OCI-LY1 (cell line): ENCODE measurements at regions not wholly inside any gene's neighbourhood (a gene's known extent, or its start where the extent isn't known, plus 50 kb on each side); places are given as distances from the start of the nearest gene placed in this dataset.

Experiments used
- H2AFZ ChIP-seq: fragments of 200-600 bp; sonication (generic), shearing (Covaris generic); 2 replicates; pipeline ENCODE4 v1.6.0; 2014; ENCODE audit warnings: antibody characterized with exemption, mild to moderate bottlenecking, low read length
- H3F3A ChIP-seq: fragments of 200-600 bp; sonication (generic), shearing (Covaris generic); 2 replicates; pipeline ENCODE4 v1.6.0; 2014; ENCODE audit warnings: mild to moderate bottlenecking, antibody characterized with exemption, low read length, moderate library complexity; ENCODE audit not compliant: insufficient read depth
- H3K27ac ChIP-seq: fragments of 200-600 bp; sonication (generic); 2 replicates; pipeline ENCODE4 v1.5.1; 2014; ENCODE audit warnings: low read length, mixed run types, mild to moderate bottlenecking, low read depth; ENCODE audit not compliant: poor library complexity, severe bottlenecking
- H3K27me3 ChIP-seq: fragments of 200-600 bp; sonication (generic); 2 replicates; pipeline ENCODE4 v1.6.0; 2014; ENCODE audit warnings: antibody characterized with exemption, mild to moderate bottlenecking, low read length, moderate library complexity; ENCODE audit not compliant: insufficient read depth
- H3K36me3 ChIP-seq: fragments of 200-600 bp; sonication (generic); 2 replicates; pipeline ENCODE4 v1.6.1; 2014; ENCODE audit warnings: mild to moderate bottlenecking, antibody characterized with exemption, low read length, moderate library complexity, mixed read lengths; ENCODE audit not compliant: insufficient read depth
- H3K4me1 ChIP-seq: fragments of 200-600 bp; sonication (generic); 2 replicates; pipeline ENCODE4 v1.5.1; 2014; ENCODE audit warnings: mild to moderate bottlenecking, low read length, moderate library complexity; ENCODE audit not compliant: insufficient read depth, severe bottlenecking
- H3K4me2 ChIP-seq: fragments of 200-600 bp; sonication (generic), shearing (Covaris generic); 2 replicates; pipeline ENCODE4 v1.6.1; 2014; ENCODE audit warnings: low read length
- H3K4me3 ChIP-seq: fragments of 200-600 bp; sonication (generic); 2 replicates; pipeline ENCODE4 v1.5.1; 2014; ENCODE audit warnings: low read length, low read depth, mild to moderate bottlenecking, mixed read lengths; ENCODE audit not compliant: poor library complexity, severe bottlenecking
- H3K79me2 ChIP-seq: fragments of 200-600 bp; shearing (Covaris generic); 2 replicates; pipeline ENCODE4 v1.6.1; 2016; ENCODE audit warnings: mixed run types, low read length, mixed read lengths; ENCODE audit not compliant: insufficient read depth
- H3K9ac ChIP-seq: fragments of 200-600 bp; sonication (generic), shearing (Covaris generic); 2 replicates; pipeline ENCODE4 v1.6.1; 2014; ENCODE audit warnings: mild to moderate bottlenecking, low read length, mixed read lengths
- H3K9me2 ChIP-seq: fragments of 200-600 bp; sonication (generic), shearing (Covaris generic); 2 replicates; pipeline ENCODE4 v1.6.1; 2014; ENCODE audit warnings: low read depth, mild to moderate bottlenecking, low read length, mixed read lengths
- H3K9me3 ChIP-seq: fragments of 200-600 bp; shearing (Covaris generic); 2 replicates; pipeline ENCODE4 v1.6.1; 2014; ENCODE audit warnings: low read length, mixed read lengths
- H4K20me1 ChIP-seq: fragments of 200-600 bp; sonication (generic), shearing (Covaris generic); 2 replicates; pipeline ENCODE4 v1.6.0; 2016; ENCODE audit warnings: mild to moderate bottlenecking, low read length; ENCODE audit not compliant: insufficient read depth
- CTCF ChIP-seq: fragments of 200-600 bp; sonication (generic), shearing (Covaris generic); IDR thresholded peaks from 2 replicates; pipeline ENCODE4 v1.5.1; 2017; ENCODE audit warnings: mild to moderate bottlenecking, antibody characterized with exemption, low read length, moderate library complexity, mixed read lengths
- EZH2 ChIP-seq: fragments of 200-600 bp; sonication (generic), shearing (Covaris generic); IDR thresholded peaks from 2 replicates; pipeline ENCODE4 v1.8.0; 2017; ENCODE audit warnings: borderline replicate concordance, mixed run types, mild to moderate bottlenecking, antibody characterized with exemption, low read length, moderate library complexity, mixed read lengths

- H4K20me1 ChIP-seq: no peaks in the 10 kb centered on the region
- no peaks in the 10 kb centered on the region for H3K9me2 ChIP-seq
- no peaks in the 10 kb centered on the region for H3F3A ChIP-seq
- H3K4me2 ChIP-seq: no peak overlapping the region
- H3K9me3 ChIP-seq: 0 out of 2 replicates have a peak, but pooled peaks cover 2% of the 10 kb centered on the region
- H3K79me2 ChIP-seq: no peaks in the 10 kb centered on the region
- H2AFZ ChIP-seq: no peak overlapping the region
- H3K36me3 ChIP-seq: no peaks in the 10 kb centered on the region
- H3K27ac ChIP-seq: no peak overlapping the region
- H3K4me1 ChIP-seq: no peaks in the 10 kb centered on the region
- TF ChIP-seq CTCF (no peak), EZH2 (no peak)
- H3K9ac ChIP-seq: no peak overlapping the region
- H3K4me3 ChIP-seq: no peak overlapping the region
- no peaks in the 10 kb centered on the region for H3K27me3 ChIP-seq
These were observed 328.0 kb upstream of the ATP2B1 start for GRCh38 chr12:90036637-90037036.

GRCh38 chr12:90030726-90031125 is 322.1 kb upstream of the ATP2B1 start:
- H3K27me3 ChIP-seq: no peaks in the 10 kb centered on the region
- no peaks in the 10 kb centered on the region for H3K36me3 ChIP-seq
- H3F3A ChIP-seq: no peaks in the 10 kb centered on the region
- H3K9me2 ChIP-seq: no peaks in the 10 kb centered on the region
- no peak overlapping the region for H3K27ac ChIP-seq
- no peak overlapping the region for H2AFZ ChIP-seq
- TF ChIP-seq EZH2 (no peak), CTCF (no peak)
- no peaks in the 10 kb centered on the region for H3K79me2 ChIP-seq
- H3K4me2 ChIP-seq: no peak overlapping the region
- H3K4me3 ChIP-seq: no peak overlapping the region
- no peak overlapping the region for H3K9ac ChIP-seq
- H3K9me3 ChIP-seq: no peaks in the 10 kb centered on the region
- H3K4me1 ChIP-seq: no peaks in the 10 kb centered on the region
- H4K20me1 ChIP-seq: no peaks in the 10 kb centered on the region

GRCh38 chr12:90029317-90029716 is 320.7 kb upstream of the ATP2B1 start:
- Histone ChIP-seq H3K9me3 (no peaks in the 10 kb centered on the region), H3K27me3 (no peaks in the 10 kb centered on the region), H3F3A (no peaks in the 10 kb centered on the region), H3K9me2 (no peaks in the 10 kb centered on the region), H3K79me2 (no peaks in the 10 kb centered on the region), H3K4me1 (no peaks in the 10 kb centered on the region), H3K9ac (no peak overlapping the region), H3K36me3 (no peaks in the 10 kb centered on the region), H4K20me1 (no peaks in the 10 kb centered on the region), H3K4me3 (no peak overlapping the region), H3K27ac (no peak overlapping the region), H2AFZ (no peak overlapping the region), H3K4me2 (no peak overlapping the region)
- no peak for TF ChIP-seq CTCF
- TF ChIP-seq EZH2: no peak
